NCI-H82 treated with DMSO at 0.1 percent for 48 hours (cell line): ENCODE measurements at regions not wholly inside any gene's neighbourhood (a gene's known extent, or its start where the extent isn't known, plus 50 kb on each side); places are given as distances from the start of the nearest gene placed in this dataset.
A peak's percentile ranks its signal among the peaks of the same experiment; 100 is the strongest.
"Not testable (repeated sequence)": the region's sequence is repeated elsewhere in the genome, so short reads cannot be mapped to it uniquely, and the experiment has no call there.

Experiments
- DNase-seq: peaks from one replicate; lab custom pipeline; 2025; ENCODE audit not compliant: unreplicated experiment; lab: John Stamatoyannopoulos, UW

DNA sequence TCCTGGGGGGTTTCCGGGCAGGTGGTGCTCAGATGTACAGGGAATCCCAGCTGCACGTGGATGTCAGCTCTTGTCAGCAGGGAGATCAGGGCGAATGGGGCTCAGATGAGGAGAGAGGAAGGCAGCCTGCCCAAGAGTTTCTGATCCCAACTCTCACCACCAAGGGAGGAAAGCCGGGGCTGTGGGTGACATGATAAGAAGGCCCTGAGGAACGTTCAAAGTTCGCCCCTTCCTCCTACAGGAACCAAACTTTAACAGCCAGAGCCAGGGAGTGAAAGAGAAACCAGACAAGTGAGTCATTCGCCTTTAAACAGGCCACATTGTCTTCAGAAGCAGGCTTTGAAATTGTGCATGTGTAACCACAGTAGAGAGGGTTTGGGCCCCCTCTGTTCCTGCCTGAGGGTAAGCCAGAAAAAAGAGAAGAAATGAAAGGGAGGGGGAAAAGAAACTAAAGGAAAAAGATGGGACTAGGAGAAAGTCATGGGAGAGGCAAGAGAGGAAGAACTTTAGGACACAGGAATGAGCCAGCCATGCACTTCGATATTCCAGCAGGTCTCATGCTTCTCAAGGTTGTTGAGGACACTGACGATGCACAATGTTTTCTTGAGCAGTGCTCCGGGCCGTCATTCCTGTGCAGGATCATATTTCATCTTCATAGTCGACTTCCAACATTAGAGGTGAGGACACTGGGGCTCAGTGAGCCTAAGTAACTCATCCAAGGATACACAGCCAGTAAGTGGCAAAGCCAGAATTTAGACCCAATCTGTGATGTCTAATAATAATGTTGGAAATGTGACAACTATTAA, 691.4 kb upstream of the TBX3 start:
- no peak for DNase-seq

DNA sequence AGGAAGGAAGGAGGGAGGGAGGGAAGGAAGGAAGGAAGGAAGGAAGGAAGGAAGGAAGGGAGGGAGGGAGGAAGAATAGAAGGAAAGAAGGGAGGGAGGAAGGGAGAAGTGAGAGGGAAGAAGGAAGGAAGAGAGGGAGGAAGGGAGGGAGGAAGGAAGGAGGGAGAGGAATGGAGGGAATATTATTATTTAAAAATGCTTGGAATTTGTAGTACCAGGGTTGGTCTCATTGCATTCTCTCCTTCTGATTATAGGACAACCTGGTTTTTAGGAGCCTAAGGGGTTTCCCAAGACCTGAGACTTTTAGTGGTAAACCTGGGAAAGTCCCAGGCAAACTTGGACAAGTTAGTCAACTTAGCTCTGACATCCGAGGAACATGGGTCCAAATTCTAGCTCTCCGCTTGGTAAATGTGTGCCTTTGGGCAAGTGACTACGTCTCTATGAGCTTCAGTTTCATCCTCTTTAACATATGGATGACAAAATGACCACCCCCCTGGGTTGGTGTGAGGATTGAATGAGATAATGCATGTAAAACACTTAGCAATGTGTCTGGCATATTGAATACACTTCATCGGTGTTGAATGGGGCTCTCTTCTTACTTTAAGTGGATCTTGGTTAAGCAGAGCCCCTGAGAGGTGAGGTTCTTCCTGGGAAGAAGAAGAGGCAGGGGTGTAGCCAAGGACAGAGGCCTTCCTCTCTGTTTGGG, 690.7 kb upstream of the TBX3 start:
- no peak for DNase-seq

DNA sequence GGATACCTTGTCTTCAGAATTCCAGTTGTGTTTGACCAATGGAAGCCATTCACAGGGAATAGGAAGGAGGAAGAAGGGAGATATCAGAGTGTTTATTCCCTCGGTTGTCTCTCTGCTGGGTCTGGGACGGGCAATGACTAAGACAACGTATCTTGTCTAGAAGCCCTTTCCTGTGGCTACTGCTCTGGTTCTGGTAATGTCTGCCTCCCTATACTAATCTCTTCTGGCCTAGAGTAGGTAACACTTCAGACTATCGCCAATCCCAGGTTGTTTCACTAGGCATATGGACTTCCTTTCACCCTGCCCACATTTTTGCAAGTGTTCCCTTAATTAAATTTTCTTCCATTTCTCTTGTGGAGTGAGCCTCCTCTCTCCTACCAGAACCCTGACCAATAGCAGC, 687.7 kb upstream of the TBX3 start:
- DNase-seq = no peak

DNA sequence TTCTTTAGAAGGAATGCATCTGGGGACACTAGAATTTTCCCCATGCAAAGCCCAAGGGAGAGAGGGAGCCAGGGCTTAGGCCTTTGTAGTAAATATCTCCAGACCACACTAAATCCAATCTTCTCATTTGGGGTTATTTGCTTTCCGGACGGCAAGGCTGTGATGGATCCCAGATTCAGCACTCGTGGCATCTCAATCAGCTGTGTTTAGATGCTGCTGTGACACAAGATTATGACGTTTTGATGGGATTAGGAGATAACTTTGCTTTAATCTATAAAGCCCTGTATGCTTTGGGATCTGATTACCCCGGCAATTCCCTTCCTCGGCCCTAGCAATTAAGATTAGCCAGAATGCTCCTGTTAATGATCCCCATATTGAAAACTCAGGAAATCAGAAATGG, 686.7 kb upstream of the TBX3 start:
- peak; percentile 94 for DNase-seq

DNA sequence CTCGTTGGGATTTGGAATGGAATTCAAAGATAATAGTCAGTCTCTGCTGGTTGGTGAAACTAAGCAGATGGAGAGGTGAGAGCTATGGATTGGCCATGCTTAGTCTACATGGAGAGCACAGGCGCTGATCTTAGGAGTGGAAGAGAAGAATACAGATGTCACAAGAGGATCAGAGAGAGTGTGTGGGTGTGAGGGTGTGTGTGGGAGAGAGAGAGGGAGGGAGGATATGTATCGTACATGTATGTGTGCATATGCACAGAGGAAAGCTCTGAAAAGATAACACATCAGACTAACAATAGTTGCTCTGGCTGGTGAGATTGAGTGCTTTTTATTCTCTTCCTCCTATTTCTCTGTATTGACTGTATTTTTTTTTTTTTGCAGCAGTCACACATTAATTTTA, 686.2 kb upstream of the TBX3 start:
- DNase-seq = no peak

DNA sequence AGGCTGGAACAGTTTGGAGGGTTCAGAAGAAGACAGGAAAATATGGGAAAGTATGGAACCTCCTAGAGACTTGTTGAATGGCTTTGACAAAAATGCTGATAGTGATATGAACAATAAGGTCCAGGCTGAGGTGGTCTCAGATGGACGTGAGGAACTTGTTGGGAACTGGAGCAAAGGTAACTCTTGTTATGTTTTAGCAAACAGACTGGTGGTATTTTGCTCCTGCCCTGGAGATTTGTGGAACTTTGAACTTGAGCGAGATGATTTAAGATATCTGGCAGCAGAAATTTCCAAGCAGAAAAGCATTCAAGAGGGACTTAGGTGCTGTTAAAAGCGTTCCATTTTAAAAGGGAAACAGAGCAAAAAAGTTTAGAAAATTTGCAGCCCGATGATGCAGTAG, 682.3 kb upstream of the TBX3 start:
- not testable (repeated sequence) for DNase-seq

DNA sequence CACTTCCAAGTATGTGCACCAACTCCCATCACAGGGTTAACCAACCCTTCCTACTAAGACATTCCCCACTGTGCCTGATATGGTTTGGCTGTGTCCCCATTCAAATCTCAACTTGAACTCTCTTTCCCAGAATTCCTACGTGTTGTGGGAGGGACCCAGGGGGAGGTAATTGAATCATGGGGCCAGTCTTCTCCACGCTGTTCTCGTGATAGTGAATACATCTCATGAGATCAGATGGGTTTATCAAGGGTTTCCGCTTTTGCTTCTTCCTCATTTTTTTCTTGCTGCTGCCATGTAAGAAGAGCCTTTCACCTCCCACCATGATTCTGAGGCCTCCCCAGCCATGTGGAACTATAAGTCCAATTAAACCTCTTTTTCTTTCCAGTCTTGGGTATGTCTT, 681.8 kb upstream of the TBX3 start:
- DNase-seq = not testable (repeated sequence)

DNA sequence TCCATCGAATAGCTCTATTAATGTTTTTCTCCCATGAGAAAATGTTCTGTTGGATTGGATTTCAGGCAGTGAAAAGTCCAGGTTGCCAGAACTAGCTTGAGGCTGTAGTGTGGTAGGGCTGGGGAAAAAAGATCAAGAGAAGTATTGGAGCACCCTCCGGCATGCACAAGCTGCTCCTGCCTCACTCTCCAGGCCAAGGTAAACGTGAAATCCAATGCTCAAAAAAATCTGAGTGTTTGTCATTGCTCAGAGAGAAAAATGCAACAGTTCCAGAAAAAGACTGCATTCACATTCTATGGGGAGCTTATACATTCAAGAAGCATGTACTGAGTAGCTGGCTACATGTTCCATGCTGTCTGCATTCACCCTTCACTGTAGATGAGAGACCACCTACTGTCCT, 680.9 kb upstream of the TBX3 start:
- no peak for DNase-seq

DNA sequence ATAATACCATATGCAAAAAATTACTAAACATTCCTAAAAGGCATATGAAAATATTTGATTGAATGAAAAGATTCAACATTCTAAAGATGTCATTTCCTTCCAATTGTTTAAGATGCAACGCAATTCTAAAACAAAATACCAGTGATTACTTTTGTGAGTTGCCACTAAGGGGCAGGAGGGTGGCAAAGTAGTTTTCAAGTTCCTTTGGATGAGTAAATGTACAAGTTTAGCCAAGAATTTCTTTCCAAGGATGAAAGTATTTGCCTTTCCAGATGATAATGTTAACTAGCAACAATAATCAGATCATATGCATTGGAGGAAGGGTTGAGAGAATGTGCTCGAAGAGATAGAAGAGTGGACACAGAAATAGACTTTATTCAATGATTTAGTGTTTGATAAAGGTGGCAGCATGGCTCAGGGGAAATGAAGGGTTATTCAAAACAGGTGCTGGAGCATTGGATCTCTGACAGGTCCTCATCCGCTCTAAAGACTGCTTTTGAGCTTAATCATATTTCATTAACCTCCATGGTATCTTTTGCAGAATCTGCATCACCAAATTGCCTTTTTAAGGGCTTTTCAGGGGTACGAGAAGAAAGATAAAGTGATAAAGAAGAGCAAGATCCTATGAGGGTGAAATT, 678.5 kb upstream of the TBX3 start:
- DNase-seq = no peak

DNA sequence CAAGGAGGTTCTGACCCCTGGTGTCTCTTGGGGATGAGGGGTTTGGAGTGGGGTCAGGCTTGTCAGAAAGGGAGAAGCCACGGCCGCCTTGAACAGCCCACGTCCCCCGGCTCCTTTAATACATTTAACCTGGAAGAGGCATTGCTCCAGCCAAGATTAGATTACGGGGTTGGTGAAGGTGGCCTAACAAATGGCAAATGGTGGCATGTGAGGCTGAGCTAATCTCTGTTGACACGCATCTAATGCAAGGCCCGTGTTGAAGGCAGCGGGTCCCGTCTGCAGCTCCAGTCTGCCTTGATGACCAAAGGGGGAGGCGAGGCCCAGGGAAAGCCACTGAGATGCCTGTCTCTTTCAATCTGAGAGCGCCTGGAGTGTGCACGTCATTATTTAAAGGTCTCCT, 673.7 kb upstream of the TBX3 start:
- no peak for DNase-seq

DNA sequence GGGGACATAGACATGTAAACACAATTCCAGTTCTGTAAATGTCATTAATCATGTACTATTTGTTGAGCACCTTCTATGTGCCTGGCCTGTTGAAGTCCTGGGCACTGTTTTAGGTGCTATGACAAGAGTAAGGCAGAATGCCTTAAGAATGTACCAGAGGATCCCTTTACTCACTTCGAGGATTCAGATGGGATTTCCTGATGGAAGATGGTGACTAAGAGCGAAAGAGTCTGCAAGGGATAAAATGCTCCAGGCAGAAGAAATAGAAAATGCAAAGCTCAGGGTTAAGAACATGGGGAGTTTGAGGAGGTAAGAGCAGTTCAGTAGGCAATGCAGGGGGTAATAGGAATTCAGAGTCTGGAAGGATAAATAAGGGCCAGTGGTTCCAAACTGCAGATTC, 671.3 kb upstream of the TBX3 start:
- no peak for DNase-seq

DNA sequence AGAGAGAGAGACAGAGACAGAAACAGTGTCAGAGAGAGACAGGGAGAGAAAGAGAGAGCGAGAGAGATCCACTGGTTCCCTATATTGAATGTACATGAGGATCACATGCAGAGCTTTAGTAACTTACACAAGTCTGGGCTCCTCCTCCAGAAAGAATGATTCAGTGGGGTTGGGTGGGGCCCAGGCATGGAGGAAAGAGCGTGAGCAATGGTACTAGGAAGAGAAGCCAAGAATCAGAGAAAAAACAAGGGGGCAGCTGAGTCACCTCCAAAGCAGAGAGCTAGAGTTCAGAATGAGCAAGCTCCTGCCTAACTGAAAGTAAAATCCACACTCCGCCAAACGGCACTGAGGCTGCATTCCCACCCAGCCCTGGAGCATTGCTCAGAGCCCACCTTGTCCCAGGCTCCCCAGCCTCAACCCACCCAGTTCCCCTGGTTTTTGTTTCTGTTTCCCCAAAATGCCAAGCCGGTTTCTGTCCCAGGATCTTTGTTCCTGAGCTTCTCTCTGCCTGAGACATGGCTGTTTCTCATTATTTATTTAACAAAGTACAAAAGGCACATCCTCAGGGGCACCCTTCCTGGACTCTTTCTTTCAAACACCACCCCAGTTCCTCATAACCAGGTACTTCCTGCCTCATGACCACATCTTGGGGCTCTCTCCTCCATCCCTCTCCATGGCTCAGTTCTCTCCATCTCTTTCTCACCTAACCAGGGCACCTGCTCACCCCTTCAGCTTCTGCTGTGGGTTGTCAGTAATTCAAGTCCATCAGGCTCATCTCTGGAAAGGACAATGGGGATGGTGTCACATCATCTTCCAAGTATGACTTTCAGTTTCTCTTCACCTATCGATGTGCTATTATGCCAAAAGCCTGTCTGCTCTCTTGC, 670.3 kb upstream of the TBX3 start:
- DNase-seq = no peak

DNA sequence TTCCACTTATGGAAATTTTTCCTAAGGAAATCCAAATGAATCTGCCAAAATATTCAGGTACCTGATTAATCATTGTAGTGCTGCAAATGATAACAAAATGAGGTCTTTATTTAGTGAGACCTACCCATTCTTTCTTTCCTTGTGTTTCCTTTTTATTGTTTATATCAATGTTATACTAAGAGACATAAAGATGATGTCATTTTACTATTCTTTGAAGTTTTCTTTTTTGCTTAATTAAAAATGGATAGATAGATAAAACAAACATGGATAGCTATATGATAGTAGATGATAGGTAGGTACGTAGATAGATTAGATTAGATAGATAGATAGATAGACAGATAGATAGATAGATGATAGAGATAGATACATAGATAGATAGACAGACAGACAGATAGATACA, 669.5 kb upstream of the TBX3 start:
- DNase-seq = no peak

DNA sequence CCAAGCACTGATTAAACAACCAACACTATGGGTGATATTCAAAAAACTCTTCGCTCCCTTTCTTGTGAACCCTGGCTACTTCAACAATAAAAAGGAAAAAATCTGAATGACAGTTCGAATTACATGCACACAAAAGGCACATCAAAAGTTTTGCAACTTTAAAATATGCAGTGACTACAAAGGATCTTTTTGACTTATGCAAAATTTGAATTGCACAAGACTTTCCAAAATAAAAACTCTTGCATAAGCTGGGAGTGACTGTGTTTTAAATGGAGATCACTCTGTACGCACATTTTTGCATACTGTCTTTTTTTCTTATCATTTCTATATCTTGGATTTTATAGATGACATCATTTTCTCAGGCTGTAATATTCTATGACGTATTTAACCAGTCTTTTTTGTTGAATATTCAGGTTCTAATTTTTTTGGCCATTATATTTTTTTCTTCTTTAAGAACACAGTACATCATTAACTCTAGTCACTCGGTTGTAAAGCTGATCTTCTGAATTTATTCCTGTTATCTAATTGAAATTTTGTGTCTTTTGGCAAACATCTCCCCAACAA, 667.6 kb upstream of the TBX3 start:
- DNase-seq = no peak

DNA sequence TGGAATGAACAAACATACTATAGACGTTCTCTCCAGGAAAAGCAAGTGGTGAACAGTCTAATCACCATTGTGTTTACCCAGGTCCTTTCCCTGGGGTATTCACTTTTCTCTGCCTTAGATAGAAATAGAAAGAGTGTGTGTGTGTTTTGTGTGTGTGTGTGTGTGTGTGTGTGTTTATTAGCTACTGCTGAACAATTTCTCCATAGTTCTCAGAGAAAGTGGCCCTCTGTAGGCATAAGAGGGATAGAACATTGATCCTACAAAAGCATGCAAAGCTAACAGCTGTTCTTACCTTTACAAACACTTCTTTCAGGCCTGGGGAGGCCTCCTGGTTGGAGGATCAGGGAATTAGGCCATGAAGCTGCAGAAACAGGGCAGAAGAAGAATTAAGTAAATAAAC, 665.7 kb upstream of the TBX3 start:
- DNase-seq = no peak

DNA sequence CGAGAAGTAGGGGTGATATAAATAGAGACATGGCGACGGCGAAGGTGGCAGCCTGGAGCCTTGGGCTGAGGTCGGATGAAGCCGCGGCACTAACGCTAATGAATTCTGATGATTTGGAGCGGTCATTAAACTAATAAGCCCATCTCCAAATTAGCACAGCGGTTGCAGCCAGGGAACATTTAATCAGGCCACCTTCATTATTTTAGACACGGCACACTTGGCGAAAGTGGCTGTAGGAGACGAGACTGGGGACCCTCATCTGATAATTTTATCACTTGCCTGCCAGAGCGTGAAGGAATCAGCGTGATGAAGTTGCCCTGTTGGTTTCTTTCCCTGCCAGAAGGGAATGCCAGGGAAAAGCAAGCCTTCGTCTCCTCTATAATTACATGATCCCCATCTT, 664.3 kb upstream of the TBX3 start:
- no peak for DNase-seq

DNA sequence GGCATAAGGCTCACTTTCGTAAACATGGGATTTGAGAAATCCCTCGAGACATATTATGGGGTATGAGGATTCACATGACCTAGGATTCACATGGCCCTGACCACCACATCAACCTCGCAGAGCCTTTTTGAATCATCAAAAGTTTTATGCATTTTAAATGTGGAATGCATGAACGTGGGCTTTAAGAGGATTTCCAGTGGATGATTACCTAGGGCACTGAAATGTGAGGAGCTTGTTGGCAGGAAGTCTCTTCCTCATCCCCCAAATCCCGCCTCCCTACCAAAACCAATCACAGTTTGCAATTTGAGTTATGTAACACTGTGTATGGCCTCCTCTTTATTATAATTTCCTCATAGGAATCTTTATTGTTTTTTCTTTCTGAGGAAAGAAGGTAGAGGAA, 659.6 kb upstream of the TBX3 start:
- DNase-seq = no peak

DNA sequence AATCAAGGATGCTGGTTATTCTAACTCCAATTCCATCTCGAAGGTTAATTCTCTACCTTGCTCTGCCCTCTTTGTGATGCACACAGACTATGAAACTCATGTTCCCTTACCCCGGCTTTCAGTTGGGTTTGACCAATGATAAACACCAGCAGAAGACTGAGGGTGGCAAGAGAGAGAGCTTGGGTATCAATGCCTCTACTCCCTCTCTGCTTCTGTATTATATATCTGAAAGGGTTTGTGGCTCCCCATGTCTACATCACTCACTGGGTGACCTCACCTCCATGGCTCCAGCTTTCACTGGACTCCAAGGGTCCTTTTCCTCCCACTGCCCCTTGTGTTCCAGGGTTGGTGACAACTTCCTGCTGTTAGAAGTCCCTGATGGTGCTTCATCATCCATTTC, 659.0 kb upstream of the TBX3 start:
- DNase-seq = no peak

DNA sequence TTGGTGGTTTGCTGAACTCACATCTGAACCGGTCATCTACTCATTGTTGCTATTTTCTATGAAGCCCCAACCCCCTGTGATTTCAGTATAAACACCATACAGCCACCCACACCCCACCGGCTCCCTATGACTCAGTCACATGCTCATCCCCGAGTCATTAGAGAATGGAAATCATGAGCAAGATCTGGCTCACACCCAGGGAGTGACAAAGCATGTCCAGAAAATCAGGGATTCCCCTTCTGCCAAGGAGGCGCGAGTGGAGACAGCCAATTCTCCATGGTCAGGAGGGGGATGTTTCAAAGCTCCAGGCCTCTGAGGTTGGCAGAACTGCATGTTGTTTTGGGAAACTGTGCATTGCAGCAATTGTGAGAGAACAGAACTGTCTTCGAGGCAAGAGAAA, 657.5 kb upstream of the TBX3 start:
- DNase-seq = no peak

DNA sequence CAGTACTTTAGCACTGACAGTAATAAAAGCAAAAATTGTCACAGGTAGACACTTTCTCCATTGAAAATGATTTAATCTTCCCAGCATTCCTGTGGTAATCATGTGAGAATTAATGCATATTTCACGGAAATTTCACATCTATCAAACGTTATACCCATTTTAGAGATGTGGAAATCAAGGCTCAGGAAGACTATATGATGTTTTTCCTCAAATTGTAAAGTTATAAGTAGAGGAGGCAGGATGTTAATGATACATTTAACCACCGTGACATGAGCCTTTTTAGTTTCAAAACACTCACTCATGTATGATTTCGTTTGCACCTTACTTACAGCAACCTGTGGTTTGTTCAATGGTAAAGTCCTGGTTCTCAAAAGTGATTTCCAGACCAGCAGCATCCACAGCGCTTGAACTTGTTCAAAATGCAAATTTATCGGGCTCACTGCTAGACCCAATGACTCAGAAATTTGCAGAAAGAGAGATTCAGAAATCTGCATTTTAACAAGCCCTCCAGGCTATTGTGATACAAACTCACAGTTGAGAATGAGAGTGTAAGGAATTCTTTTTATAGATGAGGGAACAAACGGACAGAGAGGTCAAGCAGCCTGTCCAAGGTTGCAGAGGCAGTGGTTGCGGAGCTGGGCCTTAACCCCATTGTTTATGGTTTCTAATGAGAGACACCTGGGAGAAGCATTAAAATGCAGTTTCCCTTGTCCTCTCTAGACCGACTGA, 654.8 kb upstream of the TBX3 start:
- no peak for DNase-seq
